ENCODE measurements at regions not wholly inside any gene's neighbourhood (a gene's known extent, or its start where the extent isn't known, plus 50 kb on each side); places are given as distances from the start of the nearest gene placed in this dataset.
"Not testable (repeated sequence)": the region's sequence is repeated elsewhere in the genome, so short reads cannot be mapped to it uniquely, and the experiment has no call there.

DNA sequence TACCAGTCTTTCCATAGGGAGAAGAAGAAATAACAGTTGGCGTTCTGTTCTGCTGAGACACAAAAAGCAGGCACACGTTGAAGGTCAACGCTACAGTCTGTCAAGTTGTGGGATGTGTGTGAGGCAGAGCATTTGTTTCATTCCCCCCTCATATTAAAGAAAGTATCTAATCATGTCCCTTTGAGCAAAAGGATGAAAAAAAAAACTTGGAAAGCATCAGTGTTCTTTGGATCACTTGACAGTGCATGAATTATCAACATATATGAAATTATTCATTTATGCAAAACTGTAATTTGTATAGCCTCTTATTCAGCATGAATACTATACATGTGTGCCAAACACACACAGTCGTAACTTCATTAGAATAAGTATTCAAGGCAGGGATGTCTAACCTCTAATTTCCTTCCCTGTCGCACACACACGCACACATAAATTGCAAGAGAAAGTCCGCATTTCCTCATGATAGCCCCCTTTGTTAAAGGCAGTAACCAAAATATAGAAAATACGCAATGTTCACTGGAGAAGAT, 228.6 kb downstream of the RND3 start:
- Mint-ChIP-seq H3K4me3 (no peak overlapping the region), H3K4me1 (ENCODE audit: low read depth) (no peaks in the 10 kb centered on the region), H3K9me3 (no peaks in the 10 kb centered on the region), H3K36me3 (ENCODE audit: low read depth) (no peaks in the 10 kb centered on the region), H3K27me3 (ENCODE audit: low read depth) (no peaks in the 10 kb centered on the region), H3K27ac (no peak overlapping the region)
- DNase-seq (ENCODE audit: low spot score) = no peak

DNA sequence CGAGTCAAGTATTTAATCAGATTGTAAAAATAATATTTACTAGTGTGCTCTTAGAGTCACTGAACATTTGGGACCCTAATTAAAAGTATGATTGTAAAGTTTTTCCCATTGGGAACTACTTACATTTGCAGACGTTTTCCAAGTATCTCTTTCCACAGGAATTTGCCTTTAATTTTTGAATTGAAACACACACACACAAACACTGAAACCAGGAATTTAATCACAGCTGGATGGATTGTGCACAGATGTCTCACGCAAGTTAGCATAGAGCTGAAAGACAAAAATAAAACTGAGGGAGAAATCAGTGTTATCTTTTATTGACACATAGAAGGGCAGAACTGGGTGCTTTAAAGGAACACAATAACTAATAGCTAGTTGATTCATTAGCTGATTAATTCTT, 230.7 kb downstream of the RND3 start:
- no peaks in the 10 kb centered on the region for H3K36me3 Mint-ChIP-seq (ENCODE audit: low read depth)
- DNase-seq (ENCODE audit: low spot score) = no peak
- H3K9me3 Mint-ChIP-seq = no peaks in the 10 kb centered on the region
- no peaks in the 10 kb centered on the region for H3K4me1 Mint-ChIP-seq (ENCODE audit: low read depth)
- no peak overlapping the region for H3K27ac Mint-ChIP-seq
- no peak overlapping the region for H3K4me3 Mint-ChIP-seq
- no peaks in the 10 kb centered on the region for H3K27me3 Mint-ChIP-seq (ENCODE audit: low read depth)

DNA sequence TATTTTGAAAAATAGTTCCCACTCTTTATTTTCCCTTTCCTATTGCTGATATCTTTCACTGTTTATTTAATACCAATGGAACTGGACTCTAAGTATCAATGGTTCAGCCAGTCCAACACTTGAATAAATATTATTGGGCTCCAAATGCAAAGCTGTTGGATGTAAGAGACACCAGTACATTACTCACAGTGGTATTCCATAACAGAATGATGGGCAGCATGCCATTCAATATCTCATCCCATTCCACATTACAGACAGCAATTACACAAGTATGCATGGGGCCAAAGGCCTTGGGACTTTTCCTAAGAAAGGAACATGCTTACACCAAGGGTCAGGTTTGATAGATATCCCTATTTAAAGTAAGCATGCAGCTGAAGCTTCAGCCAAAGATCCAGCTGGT, 231.9 kb downstream of the RND3 start:
- no peak for DNase-seq (ENCODE audit: low spot score)
- no peak overlapping the region for H3K4me3 Mint-ChIP-seq
- H3K9me3 Mint-ChIP-seq = no peaks in the 10 kb centered on the region
- no peaks in the 10 kb centered on the region for H3K36me3 Mint-ChIP-seq (ENCODE audit: low read depth)
- H3K4me1 Mint-ChIP-seq (ENCODE audit: low read depth) = no peaks in the 10 kb centered on the region
- H3K27me3 Mint-ChIP-seq (ENCODE audit: low read depth) = no peaks in the 10 kb centered on the region
- no peak overlapping the region for H3K27ac Mint-ChIP-seq

DNA sequence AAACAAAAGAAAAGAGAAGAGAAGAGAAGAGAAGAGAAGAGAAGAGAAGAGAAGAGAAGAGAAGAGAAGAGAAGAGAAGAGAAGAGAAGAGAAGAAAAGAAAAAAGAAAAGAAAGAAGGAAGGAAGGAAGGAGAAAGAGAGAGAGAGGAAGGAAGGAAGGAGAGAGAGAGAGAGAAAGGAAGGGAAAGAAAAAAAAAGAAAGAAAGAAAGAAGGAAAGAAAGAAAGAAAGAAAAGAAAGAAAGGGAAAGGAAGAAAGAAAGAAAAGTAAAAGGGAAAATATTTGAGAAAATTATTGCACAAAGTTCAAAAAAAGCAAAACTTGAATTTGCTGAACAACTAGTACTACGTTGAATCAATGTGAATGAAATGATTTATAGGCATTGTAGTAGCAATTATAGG, 237.7 kb downstream of the RND3 start:
- H3K9me3 Mint-ChIP-seq; DNase-seq (ENCODE audit: low spot score); H3K4me1 Mint-ChIP-seq (ENCODE audit: low read depth); H3K4me3 Mint-ChIP-seq; H3K27ac Mint-ChIP-seq; H3K36me3 Mint-ChIP-seq (ENCODE audit: low read depth); H3K27me3 Mint-ChIP-seq (ENCODE audit: low read depth): not testable (repeated sequence)

DNA sequence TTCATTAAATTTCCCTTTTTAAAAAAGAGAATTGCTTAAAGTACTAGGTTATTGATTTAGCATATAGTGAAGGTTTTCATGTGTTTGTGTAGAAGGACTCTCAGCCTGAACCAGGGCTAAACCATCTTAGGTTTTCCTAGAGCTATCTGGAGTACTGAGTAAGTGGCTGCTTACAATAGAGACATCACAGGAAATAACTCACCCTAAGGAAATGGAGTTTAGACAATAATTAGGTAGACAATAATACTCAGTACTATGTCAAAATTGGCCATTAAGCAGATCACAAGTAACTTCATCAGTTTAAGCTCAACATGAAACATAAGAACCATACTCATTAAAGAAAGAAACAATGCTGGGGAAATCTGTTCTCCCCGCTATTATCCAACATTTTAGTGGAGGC, 240.0 kb downstream of the RND3 start:
- H3K9me3 Mint-ChIP-seq = no peaks in the 10 kb centered on the region
- no peaks in the 10 kb centered on the region for H3K4me1 Mint-ChIP-seq (ENCODE audit: low read depth)
- DNase-seq (ENCODE audit: low spot score) = no peak
- no peaks in the 10 kb centered on the region for H3K27me3 Mint-ChIP-seq (ENCODE audit: low read depth)
- no peak overlapping the region for H3K4me3 Mint-ChIP-seq
- no peaks in the 10 kb centered on the region for H3K36me3 Mint-ChIP-seq (ENCODE audit: low read depth)
- H3K27ac Mint-ChIP-seq = no peak overlapping the region

DNA sequence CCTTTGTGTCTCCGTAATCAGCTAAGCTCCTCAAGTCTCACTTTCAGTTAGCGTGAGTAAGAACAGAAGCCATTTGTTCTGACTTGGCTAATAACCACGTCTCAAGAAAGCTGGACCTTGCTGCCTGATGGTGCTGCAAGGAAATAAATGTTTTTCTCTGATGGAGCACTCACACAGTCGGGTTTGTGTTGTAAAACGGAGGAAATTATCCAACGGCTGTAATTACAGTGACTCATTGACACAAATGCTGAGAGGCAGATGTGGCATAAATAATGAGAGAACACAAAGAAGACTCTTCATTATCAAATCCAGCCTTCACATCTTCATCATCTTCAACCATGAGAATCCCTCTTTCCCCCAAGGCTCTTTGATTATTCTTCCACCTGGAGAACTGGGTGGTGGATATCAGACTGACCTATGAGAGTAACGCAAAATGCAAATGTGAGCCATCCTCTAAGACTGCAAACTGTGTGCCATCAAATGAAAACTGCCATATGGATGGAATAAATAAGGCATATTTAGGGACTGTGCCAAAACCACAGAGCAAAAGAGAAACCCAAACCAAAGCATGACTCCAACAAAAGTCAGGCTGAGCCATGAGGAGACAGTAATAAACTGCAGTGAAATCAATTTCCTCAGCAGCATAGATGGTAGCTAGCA, 252.6 kb downstream of the RND3 start:
- H3K4me1 Mint-ChIP-seq (ENCODE audit: low read depth) = no peaks in the 10 kb centered on the region
- H3K36me3 Mint-ChIP-seq (ENCODE audit: low read depth) = no peaks in the 10 kb centered on the region
- H3K27me3 Mint-ChIP-seq (ENCODE audit: low read depth) = no peaks in the 10 kb centered on the region
- no peaks in the 10 kb centered on the region for H3K9me3 Mint-ChIP-seq
- DNase-seq (ENCODE audit: low spot score) = no peak
- no peak overlapping the region for H3K4me3 Mint-ChIP-seq
- no peak overlapping the region for H3K27ac Mint-ChIP-seq

DNA sequence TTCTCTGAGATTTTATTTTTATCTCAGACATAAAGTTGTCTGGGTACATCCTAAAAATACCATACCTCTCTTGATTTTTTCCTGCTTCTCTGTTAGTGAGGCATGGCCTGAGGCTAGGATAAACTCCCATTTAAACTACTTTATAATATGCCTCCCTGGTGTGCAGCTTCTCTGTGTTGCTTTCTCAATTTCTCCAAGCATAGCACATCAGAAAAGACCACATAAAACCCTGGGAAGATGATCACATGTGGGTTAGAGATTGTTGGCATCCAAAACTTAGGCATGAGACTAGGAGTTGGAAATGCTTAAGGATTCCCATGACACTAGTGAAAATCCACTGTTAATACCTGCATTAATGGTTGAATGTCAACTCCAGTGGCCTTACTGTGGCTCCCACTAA, 254.6 kb downstream of the RND3 start:
- no peaks in the 10 kb centered on the region for H3K4me1 Mint-ChIP-seq (ENCODE audit: low read depth)
- no peaks in the 10 kb centered on the region for H3K36me3 Mint-ChIP-seq (ENCODE audit: low read depth)
- H3K4me3 Mint-ChIP-seq = no peak overlapping the region
- no peaks in the 10 kb centered on the region for H3K9me3 Mint-ChIP-seq
- no peaks in the 10 kb centered on the region for H3K27me3 Mint-ChIP-seq (ENCODE audit: low read depth)
- no peak overlapping the region for H3K27ac Mint-ChIP-seq
- no peak for DNase-seq (ENCODE audit: low spot score)

DNA sequence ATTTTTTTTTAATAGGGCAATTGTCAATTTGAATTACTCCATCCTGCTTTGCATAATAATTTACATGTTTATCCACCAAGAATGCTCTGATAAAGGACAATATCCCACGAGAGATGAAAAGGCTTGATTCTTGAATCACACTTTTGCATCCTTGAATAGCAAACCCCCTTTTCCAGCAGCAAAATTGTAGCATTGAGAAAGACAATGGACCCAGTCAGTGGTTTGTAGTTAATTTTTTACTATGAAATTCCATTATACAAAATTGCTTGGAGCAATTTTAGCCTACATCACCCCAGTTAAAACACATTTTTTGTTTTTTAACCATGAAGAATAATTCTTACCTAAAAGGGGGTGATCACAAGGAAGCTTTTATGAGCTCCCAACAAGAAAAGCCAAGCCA, 255.1 kb downstream of the RND3 start:
- H3K9me3 Mint-ChIP-seq = no peaks in the 10 kb centered on the region
- no peaks in the 10 kb centered on the region for H3K4me1 Mint-ChIP-seq (ENCODE audit: low read depth)
- H3K4me3 Mint-ChIP-seq = no peak overlapping the region
- H3K27ac Mint-ChIP-seq = no peak overlapping the region
- no peaks in the 10 kb centered on the region for H3K36me3 Mint-ChIP-seq (ENCODE audit: low read depth)
- DNase-seq (ENCODE audit: low spot score) = no peak
- H3K27me3 Mint-ChIP-seq (ENCODE audit: low read depth) = no peaks in the 10 kb centered on the region

DNA sequence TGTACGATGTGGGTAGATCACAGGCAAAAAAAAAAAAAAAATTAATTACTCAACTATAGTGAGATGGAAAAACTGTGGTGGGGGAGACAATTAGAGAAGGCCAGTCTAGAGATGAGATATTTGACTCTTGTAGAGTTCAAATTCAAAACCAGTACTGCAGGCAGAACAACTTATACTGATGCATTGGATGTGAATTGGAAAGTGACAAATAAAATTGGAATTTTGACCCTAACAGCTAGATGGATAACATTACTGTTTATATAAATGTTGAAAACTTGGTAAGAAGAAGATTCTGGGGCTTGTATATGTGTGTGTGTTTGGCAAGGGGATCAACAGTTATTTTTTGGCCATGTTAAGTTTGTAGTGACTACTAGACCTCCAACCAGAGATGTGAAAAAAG, 256.9 kb downstream of the RND3 start:
- Mint-ChIP-seq H3K36me3 (ENCODE audit: low read depth) (no peaks in the 10 kb centered on the region), H3K27ac (no peak overlapping the region), H3K27me3 (ENCODE audit: low read depth) (no peaks in the 10 kb centered on the region), H3K9me3 (no peaks in the 10 kb centered on the region), H3K4me1 (ENCODE audit: low read depth) (no peaks in the 10 kb centered on the region), H3K4me3 (no peak overlapping the region)
- no peak for DNase-seq (ENCODE audit: low spot score)

DNA sequence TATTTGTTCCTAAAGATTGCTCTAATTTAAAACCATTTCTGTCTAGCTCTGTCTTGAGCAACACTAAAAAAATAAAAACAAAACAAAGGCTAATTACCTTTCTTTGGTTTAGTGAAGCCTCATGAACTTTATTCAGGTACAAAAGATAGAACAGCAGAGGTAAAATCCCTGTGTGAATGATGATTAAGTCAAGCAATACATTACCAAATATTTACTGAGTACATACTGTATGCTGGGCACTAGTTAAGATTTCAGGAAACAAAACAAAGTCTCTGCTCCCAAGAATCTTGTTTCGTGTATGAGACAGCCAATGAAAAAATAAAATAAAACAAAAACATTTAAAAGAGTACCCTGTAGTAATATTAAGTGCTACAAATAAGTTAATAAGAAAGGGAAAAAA, 257.5 kb downstream of the RND3 start:
- no peak for DNase-seq (ENCODE audit: low spot score)
- H3K27ac Mint-ChIP-seq = no peak overlapping the region
- H3K4me1 Mint-ChIP-seq (ENCODE audit: low read depth) = no peaks in the 10 kb centered on the region
- no peaks in the 10 kb centered on the region for H3K36me3 Mint-ChIP-seq (ENCODE audit: low read depth)
- no peaks in the 10 kb centered on the region for H3K9me3 Mint-ChIP-seq
- no peak overlapping the region for H3K4me3 Mint-ChIP-seq
- H3K27me3 Mint-ChIP-seq (ENCODE audit: low read depth) = no peaks in the 10 kb centered on the region

DNA sequence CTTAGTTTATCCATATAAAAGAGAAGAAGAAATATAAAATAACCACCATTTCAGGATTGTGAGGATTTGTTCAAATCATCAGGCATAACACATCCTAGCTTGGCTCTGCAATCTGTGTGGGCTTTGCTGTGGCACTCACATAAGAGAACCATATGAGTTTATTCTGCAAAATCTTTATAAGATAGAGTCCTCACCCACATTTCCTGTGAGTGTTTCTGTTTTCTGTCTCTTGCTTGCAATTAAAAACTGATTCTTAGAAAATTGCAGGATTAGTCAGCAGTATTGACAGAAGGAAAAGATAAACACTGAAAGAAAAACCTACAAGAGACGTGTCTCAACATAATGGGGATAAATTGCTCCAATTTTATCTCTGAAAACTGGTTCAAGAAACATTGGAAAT, 258.5 kb downstream of the RND3 start:
- H3K9me3 Mint-ChIP-seq = no peaks in the 10 kb centered on the region
- H3K4me1 Mint-ChIP-seq (ENCODE audit: low read depth) = no peaks in the 10 kb centered on the region
- no peaks in the 10 kb centered on the region for H3K36me3 Mint-ChIP-seq (ENCODE audit: low read depth)
- H3K4me3 Mint-ChIP-seq = no peak overlapping the region
- H3K27ac Mint-ChIP-seq = no peak overlapping the region
- H3K27me3 Mint-ChIP-seq (ENCODE audit: low read depth) = no peaks in the 10 kb centered on the region
- no peak for DNase-seq (ENCODE audit: low spot score)

DNA sequence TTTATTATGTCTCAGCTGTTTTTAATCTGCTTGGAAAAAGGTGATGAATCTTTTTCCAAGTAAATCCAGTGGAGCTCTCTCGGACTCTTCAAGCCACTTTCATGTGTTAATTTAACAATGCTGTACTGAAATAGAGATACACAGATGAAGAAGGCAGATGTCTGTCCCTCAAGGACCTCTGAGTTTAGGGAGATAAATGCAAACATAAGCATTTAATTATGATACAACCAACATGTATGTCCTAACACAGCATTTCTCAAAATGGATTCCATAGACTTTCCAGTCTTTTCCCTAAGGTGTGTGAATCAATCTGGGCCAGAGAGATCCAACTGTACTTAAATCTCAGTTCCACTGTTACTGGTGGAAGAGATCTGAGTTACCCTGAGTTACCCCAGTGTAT, 262.4 kb downstream of the RND3 start:
- Mint-ChIP-seq H3K4me1 (ENCODE audit: low read depth) (no peaks in the 10 kb centered on the region), H3K27ac (no peak overlapping the region), H3K36me3 (ENCODE audit: low read depth) (no peaks in the 10 kb centered on the region), H3K9me3 (no peaks in the 10 kb centered on the region), H3K4me3 (no peak overlapping the region), H3K27me3 (ENCODE audit: low read depth) (no peaks in the 10 kb centered on the region)
- no peak for DNase-seq (ENCODE audit: low spot score)

DNA sequence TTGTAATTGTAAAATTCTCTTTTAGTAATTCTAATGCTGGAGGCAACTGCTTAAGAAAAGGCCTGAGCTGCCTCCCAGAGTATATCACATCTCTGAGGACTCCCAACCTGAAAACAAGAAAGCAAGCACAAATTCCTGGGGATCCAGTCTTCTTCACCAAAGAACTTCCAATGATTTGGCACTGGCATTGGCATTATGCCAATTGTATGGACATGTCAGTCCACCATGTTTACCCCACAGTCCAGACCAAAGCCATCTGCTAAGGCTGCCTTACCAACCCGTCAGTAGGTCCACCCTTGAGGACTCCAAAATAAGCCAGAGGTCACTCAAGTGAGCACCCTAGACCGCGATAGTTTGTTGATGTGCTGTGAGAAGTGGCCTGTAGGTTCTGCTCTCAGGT, 263.1 kb downstream of the RND3 start:
- H3K36me3 Mint-ChIP-seq (ENCODE audit: low read depth) = no peaks in the 10 kb centered on the region
- no peak for DNase-seq (ENCODE audit: low spot score)
- no peaks in the 10 kb centered on the region for H3K27me3 Mint-ChIP-seq (ENCODE audit: low read depth)
- H3K9me3 Mint-ChIP-seq = no peaks in the 10 kb centered on the region
- H3K27ac Mint-ChIP-seq = no peak overlapping the region
- H3K4me1 Mint-ChIP-seq (ENCODE audit: low read depth) = no peaks in the 10 kb centered on the region
- H3K4me3 Mint-ChIP-seq = no peak overlapping the region

DNA sequence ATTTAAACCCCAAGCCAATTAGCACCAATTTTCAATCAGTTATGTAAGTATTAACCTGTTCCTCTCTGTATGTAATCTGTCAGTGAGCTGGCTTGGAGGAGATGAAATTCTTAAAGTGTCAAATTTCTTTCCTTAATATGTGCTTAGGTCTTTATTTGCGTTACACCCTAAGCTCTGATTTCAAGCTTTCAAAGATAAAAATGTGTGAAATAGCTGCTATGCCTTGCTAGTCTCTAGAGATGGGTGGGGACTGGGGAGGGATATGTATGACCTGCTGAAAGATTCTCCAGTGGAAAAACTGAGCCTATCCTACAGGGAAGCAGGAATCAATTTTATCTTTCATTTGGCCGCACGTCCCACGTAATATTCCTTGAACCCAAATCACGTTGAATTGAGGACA, 264.5 kb downstream of the RND3 start:
- Mint-ChIP-seq H3K9me3 (no peaks in the 10 kb centered on the region), H3K4me3 (no peak overlapping the region), H3K27ac (no peak overlapping the region), H3K36me3 (ENCODE audit: low read depth) (no peaks in the 10 kb centered on the region), H3K4me1 (ENCODE audit: low read depth) (no peaks in the 10 kb centered on the region), H3K27me3 (ENCODE audit: low read depth) (no peaks in the 10 kb centered on the region)
- DNase-seq (ENCODE audit: low spot score) = no peak

DNA sequence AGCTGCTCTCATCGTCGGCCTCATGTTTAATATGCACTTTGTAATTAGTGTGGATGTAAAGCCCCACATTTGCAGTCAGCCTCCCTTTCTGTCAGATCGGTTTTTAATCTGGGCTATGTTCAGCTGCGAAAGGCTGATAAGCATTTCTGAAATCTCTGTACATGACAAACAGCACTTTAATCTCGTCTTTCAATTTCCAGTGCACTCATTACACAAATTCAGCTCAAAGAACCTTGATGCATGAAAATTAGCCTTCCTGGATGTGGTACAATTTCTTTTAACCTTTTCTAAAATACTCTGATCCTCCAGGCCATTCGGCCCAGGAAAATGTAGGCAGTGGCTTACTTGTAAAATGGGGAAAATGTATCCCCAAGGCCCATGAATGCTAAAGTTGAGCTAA, 265.1 kb downstream of the RND3 start:
- H3K9me3 Mint-ChIP-seq = no peaks in the 10 kb centered on the region
- no peaks in the 10 kb centered on the region for H3K4me1 Mint-ChIP-seq (ENCODE audit: low read depth)
- no peak overlapping the region for H3K27ac Mint-ChIP-seq
- H3K36me3 Mint-ChIP-seq (ENCODE audit: low read depth) = no peaks in the 10 kb centered on the region
- DNase-seq (ENCODE audit: low spot score) = no peak
- no peak overlapping the region for H3K4me3 Mint-ChIP-seq
- no peaks in the 10 kb centered on the region for H3K27me3 Mint-ChIP-seq (ENCODE audit: low read depth)
